ES-I3 (cell line): ENCODE measurements at regions not wholly inside any gene's neighbourhood (a gene's known extent, or its start where the extent isn't known, plus 50 kb on each side); places are given as distances from the start of the nearest gene placed in this dataset.
A peak's percentile ranks its signal among the peaks of the same experiment; 100 is the strongest.
"Not testable (repeated sequence)": the region's sequence is repeated elsewhere in the genome, so short reads cannot be mapped to it uniquely, and the experiment has no call there.

Experiments
- H3K36me3 ChIP-seq: 2 replicates; pipeline ENCODE4 v1.6.1; 2013; ENCODE audit warnings: mild to moderate bottlenecking, low read length, control low read depth, moderate library complexity; ENCODE audit not compliant: insufficient read depth
- H3K4me1 ChIP-seq: 2 replicates; pipeline ENCODE4 v1.6.1; 2013; ENCODE audit warnings: mild to moderate bottlenecking, control low read depth, low read length; ENCODE audit not compliant: insufficient read depth
- H3K9ac ChIP-seq: 2 replicates; pipeline ENCODE4 v1.6.1; 2013; ENCODE audit warnings: low read depth, mild to moderate bottlenecking, low read length, moderate library complexity
- H3K9me3 ChIP-seq: 2 replicates; pipeline ENCODE4 v1.6.1; 2013; ENCODE audit warnings: mild to moderate bottlenecking, low read length, moderate library complexity; ENCODE audit not compliant: control insufficient read depth, insufficient read depth

GRCh38 chr4:110424144-110424543 lies 51.8 kb upstream of the ENPEP start:
- Histone ChIP-seq H3K9ac (no peak overlapping the region), H3K4me1 (no peaks in the 10 kb centered on the region), H3K36me3 (no peaks in the 10 kb centered on the region), H3K9me3 (no peaks in the 10 kb centered on the region)

- H3K9me3 ChIP-seq = no peaks in the 10 kb centered on the region
- H3K4me1 ChIP-seq = no peaks in the 10 kb centered on the region; the same call in 1 of the 2 replicates
- H3K36me3 ChIP-seq = no peaks in the 10 kb centered on the region
- no peak overlapping the region for H3K9ac ChIP-seq
These were observed 57.3 kb upstream of the ENPEP start for GRCh38 chr4:110418641-110419040.

GRCh38 chr4:110417136-110417535 lies 58.8 kb upstream of the ENPEP start:
- H3K36me3 ChIP-seq = no peaks in the 10 kb centered on the region

GRCh38 chr4:110415478-110415877 lies 60.5 kb upstream of the ENPEP start:
- Histone ChIP-seq H3K4me1 (peaks cover 12% of the 10 kb centered on the region), H3K36me3 (no peaks in the 10 kb centered on the region), H3K9ac (no peak overlapping the region)

More at GRCh38 chr4:110417136-110417535, 58.8 kb upstream of the ENPEP start:
- Histone ChIP-seq H3K9me3 (no peaks in the 10 kb centered on the region), H3K4me1 (peaks cover 10% of the 10 kb centered on the region), H3K9ac (no peak overlapping the region)

DNA sequence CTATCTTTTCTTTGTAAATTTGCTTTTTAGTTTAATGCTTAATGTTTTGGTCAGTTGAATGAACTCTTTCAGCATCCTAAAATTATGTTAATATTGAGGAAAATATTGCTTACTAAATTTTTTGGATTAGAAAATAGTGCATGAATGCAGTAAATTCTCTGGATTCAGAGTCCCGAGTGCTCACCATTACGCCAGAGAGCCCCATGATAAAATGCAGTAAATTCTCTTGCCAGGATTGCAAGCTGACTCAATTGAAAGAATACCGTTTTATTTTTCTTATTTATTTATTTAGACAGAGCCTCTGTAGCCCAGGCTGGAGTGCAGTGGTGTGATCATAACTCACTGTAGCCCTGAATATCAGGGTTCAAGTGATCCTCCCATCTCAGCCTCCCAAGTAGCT lies 60.9 kb upstream of the ENPEP start:
- H3K36me3 ChIP-seq = no peaks in the 10 kb centered on the region
- no peak overlapping the region for H3K9ac ChIP-seq
- H3K4me1 ChIP-seq = peaks cover 12% of the 10 kb centered on the region
- H3K9me3 ChIP-seq = no peaks in the 10 kb centered on the region

More at GRCh38 chr4:110415478-110415877, 60.5 kb upstream of the ENPEP start:
- no peaks in the 10 kb centered on the region for H3K9me3 ChIP-seq

DNA sequence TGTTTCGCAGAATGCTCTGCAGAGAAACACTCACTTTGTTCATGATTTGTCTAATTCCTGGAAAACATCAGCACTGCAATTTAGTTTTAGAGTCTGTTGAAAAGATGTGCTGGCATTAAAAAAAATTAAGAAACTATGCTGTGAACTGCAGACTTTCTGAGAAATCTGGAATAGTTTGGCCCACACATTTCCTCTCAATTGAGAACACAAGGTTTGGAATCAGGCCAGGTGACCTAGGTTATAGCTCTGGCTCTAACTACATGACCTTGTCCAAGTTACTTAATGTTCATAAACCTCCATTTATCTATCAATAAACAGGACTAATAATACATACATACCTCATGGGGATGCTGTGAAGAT lies 61.4 kb upstream of the ENPEP start:
- peaks cover 12% of the 10 kb centered on the region for H3K4me1 ChIP-seq

GRCh38 chr4:110413807-110414560 lies 62.0 kb upstream of the ENPEP start:
- not testable (repeated sequence) for H3K36me3 ChIP-seq, H3K9ac ChIP-seq, H3K9me3 ChIP-seq
- H3K4me1 ChIP-seq = peaks cover 12% of the 10 kb centered on the region

More for the DNA sequence above, 61.4 kb upstream of the ENPEP start:
- Histone ChIP-seq H3K9ac (no peak overlapping the region), H3K9me3 (no peaks in the 10 kb centered on the region), H3K36me3 (no peaks in the 10 kb centered on the region)

DNA sequence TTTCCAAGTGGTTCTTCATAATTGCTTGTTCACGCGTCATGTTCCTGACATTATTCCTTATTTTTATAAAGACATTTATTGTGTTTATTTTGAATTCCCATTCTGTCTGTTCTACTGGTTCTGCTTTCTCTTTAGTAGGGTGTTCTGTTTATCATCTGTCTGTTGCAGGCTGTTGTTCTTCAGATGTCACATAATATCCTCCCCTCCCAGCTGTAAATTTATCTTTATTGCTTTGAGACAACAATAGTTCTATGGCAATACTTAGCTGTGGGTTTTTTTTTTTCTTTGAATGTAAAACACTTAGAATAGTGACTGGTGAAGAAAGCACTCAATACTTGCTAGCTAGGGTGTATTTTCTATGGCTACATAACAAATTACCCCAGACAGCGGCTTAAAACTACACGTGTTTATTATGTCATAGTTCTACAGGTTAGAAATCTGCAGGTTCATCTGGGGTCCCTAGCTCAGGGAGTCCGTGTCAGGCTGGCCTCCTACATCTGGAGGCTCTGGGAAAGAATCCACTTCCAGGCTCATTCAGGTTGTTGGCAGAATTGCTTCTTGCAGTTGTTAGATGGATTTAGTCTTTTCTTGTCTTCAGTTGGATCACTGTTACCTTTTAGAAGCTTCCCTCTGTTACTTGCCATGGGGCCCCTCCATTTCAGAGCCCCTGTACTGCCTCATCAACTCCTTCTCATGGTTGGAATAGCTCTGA lies 63.4 kb upstream of the ENPEP start:
- H3K9ac ChIP-seq = peak overlapping the region; percentile 67; the same call in 1 of the 2 replicates
- H3K36me3 ChIP-seq = no peaks in the 10 kb centered on the region
- H3K9me3 ChIP-seq = no peaks in the 10 kb centered on the region
- H3K4me1 ChIP-seq = peaks cover 12% of the 10 kb centered on the region

DNA sequence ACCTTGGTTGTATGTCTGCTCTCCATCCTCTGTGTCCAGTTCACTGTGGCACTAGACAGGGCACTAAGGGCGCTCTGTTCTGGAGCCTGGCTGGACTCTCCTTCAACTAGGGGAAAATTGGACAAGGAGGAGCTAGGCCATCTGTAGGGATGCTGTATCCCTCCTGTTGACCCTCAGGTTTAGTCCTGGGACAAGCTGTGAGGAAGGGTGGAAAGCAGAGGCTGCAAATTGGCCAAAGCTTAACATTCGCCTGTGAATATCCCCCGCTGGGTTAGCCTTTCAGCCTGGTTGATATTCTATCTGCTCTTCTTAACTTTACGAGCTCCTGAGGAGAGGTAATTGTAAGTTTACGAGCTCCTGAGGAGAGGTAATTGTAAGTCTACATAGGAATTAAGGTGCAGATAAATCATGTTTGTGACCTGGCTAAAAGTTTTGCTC lies 64.4 kb upstream of the ENPEP start:
- Histone ChIP-seq H3K9ac (peak overlapping the region; percentile 67), H3K9me3 (no peaks in the 10 kb centered on the region), H3K4me1 (peaks cover 12% of the 10 kb centered on the region), H3K36me3 (no peaks in the 10 kb centered on the region)

DNA sequence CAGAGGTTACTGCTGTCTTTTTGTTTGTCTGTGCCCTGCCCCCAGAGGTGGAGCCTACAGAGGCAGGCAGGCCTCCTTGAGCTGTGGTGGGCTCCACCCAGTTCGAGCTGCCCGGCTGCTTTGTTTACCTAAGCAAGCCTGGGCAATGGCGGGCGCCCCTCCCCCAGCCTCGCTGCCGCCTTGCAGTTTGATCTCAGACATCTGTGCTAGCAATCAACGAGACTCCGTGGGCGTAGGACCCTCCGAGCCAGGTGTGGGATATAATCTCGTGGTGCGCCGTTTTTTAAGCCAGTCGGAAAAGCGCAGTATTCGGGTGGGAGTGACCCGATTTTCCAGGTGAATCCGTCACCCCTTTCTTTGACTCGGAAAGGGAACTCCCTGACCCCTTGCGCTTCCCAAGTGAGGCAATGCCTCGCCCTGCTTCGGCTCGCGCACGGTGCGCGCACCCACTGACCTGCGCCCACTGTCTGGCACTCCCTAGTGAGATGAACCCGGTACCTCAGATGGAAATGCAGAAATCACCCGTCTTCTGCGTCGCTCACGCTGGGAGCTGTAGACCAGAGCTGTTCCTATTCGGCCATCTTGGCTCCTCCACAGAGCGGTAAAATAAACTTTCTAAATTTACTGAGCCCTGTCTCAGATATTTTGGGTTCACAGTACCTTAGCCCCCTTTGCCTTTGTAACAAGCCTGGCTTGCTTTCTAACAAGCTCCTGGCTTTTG lies 64.9 kb upstream of the ENPEP start:
- not testable (repeated sequence) for H3K36me3 ChIP-seq, H3K9me3 ChIP-seq
- H3K9ac ChIP-seq = peak overlapping the region; percentile 67
- peaks cover 12% of the 10 kb centered on the region for H3K4me1 ChIP-seq

- H3K36me3 ChIP-seq = no peaks in the 10 kb centered on the region
These were observed 75.9 kb upstream of the ENPEP start for GRCh38 chr4:110400086-110400485.

DNA sequence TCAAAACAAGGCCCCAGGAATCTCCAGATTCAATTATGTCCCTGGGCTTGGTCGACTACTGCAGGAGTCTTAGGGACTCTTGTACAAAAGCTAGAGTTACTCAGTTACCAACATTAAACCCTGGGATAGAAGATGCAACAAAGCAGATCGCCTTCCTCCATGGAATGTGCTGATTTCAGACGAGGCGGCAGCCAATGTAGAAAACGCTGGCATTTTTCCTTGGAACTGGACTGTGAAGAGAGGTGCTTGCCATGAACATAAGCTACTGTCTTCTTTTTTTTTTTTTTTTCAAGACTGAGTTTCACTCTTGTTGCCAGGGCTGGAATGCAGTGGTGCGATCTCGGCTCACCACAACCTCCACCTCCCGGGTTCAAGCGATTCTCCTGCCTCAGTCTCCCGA lies 76.9 kb upstream of the ENPEP start:
- not testable (repeated sequence) for H3K4me1 ChIP-seq, H3K9me3 ChIP-seq, H3K36me3 ChIP-seq, H3K9ac ChIP-seq

More at GRCh38 chr4:110400086-110400485, 75.9 kb upstream of the ENPEP start:
- H3K9me3 ChIP-seq = no peaks in the 10 kb centered on the region; the same call in 1 of the 2 replicates
- H3K4me1 ChIP-seq = no peaks in the 10 kb centered on the region
- H3K9ac ChIP-seq = no peak overlapping the region

- H3K9ac ChIP-seq = no peak overlapping the region
- no peaks in the 10 kb centered on the region for H3K9me3 ChIP-seq
- H3K36me3 ChIP-seq = no peaks in the 10 kb centered on the region
- H3K4me1 ChIP-seq = no peaks in the 10 kb centered on the region
These were observed 79.0 kb upstream of the ENPEP start for GRCh38 chr4:110396963-110397362.

DNA sequence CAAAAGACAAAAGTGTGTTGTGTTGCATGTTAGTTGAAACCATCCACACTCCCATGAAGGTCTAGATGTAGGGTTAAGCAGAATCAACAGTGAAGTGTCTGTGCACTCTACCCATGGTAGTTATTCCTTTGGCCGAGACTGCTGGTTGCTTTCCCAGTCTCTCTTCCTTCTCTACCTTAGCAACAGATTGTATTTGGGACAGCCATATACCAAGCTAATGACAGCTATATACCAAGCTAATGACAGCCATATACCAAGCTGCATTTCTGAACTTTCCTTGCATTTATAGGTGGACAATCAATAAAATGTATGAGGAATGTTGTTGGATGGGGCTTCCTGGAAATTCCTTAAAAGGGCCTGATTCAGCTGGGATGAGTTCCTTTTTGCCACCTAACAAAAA lies 80.5 kb upstream of the ENPEP start:
- H3K4me1 ChIP-seq = no peaks in the 10 kb centered on the region
- no peak overlapping the region for H3K9ac ChIP-seq
- no peaks in the 10 kb centered on the region for H3K36me3 ChIP-seq
- no peaks in the 10 kb centered on the region for H3K9me3 ChIP-seq
